Kidney (tissue), 13 donors: ENCODE measurements at regions not wholly inside any gene's neighbourhood (a gene's known extent, or its start where the extent isn't known, plus 50 kb on each side); places are given as distances from the start of the nearest gene placed in this dataset.

ENCODE experiments used
- DNase-seq, 5 donors: peaks; one replicate each; pipeline ENCODE4 v3.0.0-alpha.2; 2013 to 2020
- FAIRE-seq: peaks from 2 replicates; lab custom pipeline; 2012; peaks lifted over from hg19 to GRCh38; lab: Jason Lieb, UNC
- H3K27ac ChIP-seq, 2 donors: one replicate each; pipeline ENCODE4 v1.7.0; 2013; ENCODE audit warnings: low read depth in 2 of 2, low read length in 2 of 2, inconsistent platforms in 1 of 2
- H3K27me3 ChIP-seq: one replicate; pipeline ENCODE4 v1.7.1; 2013; ENCODE audit warnings: low read length, inconsistent platforms; ENCODE audit not compliant: control insufficient read depth, insufficient read depth
- H3K36me3 ChIP-seq, 3 donors: one replicate each; pipeline versions ENCODE4 v1.7.0 to v1.7.1; 2013; ENCODE audit warnings: low read length in 3 of 3, control low read depth in 1 of 3, inconsistent platforms in 1 of 3; ENCODE audit not compliant: insufficient read depth in 3 of 3, control insufficient read depth in 2 of 3
- H3K4me1 ChIP-seq, 3 donors: one replicate each; pipeline versions ENCODE4 v1.7.0 to v1.7.1; 2013; ENCODE audit warnings: low read length in 3 of 3, inconsistent platforms in 1 of 3, low read depth in 1 of 3; ENCODE audit not compliant: control insufficient read depth in 2 of 3, insufficient read depth in 2 of 3
- H3K4me3 ChIP-seq, 3 donors: one replicate each; pipeline versions ENCODE4 v1.7.0 to v1.8.1; 2013; ENCODE audit warnings: low read length in 3 of 3, control low read depth in 1 of 3, inconsistent platforms in 1 of 3
- H3K9ac ChIP-seq, 3 donors: one replicate each; pipeline versions ENCODE4 v1.7.0 to v1.7.1; 2013; ENCODE audit warnings: low read length in 3 of 3, control low read depth in 1 of 3, inconsistent platforms in 1 of 3
- H3K9me3 ChIP-seq, 3 donors: one replicate each; pipeline versions ENCODE4 v1.7.0 to v1.7.1; 2013; ENCODE audit warnings: low read length in 3 of 3, control low read depth in 1 of 3, inconsistent platforms in 1 of 3; ENCODE audit not compliant: control insufficient read depth in 2 of 3, insufficient read depth in 1 of 3
- intact Hi-C: fragments of 100-400 bp; cut with DNase I; formaldehyde crosslinking; loops from one replicate; pipeline ENCODE4 v1.11.1; 2022
- TF ChIP-seq, protein P1 (sequence below): IDR thresholded peaks from 3 replicates; pipeline ENCODE4 v1.5.1; 2012; ENCODE audit warnings: mild to moderate bottlenecking, moderate library complexity, borderline replicate concordance; ENCODE audit not compliant: insufficient read depth; ENCODE audit errors: extremely low read depth
- donor health status: control.
- donor health status: control.
- donor health status: control.
- donor health status: control.
- donor health status: control.
- donor health status: DM: yes; HTN: yes; CAD: no.
- donor health status: Normal renal cell carcinoma (clear cell type).

DNA sequence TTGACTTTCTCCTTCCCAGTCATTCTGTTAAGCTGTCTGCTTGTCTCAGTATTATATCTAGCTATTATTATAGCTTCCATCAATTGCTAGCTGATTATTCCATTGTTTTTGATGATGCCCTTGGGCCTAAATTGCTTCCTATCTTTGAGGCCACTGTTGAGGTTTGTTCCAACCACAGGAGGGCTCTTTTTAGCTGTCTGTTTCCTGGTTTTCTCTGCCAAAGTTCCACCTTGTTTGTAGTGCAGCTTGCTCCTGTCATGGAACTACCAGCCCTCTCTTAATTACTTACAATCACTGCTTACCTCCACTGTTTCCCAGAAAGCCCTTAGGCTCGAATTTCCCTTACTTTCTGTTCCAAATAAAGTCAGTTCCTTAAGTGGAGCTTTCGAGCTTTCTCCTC, 118.7 kb upstream of the SEC61G start:
- no peak for FAIRE-seq
- TF ChIP-seq, protein P1, sequence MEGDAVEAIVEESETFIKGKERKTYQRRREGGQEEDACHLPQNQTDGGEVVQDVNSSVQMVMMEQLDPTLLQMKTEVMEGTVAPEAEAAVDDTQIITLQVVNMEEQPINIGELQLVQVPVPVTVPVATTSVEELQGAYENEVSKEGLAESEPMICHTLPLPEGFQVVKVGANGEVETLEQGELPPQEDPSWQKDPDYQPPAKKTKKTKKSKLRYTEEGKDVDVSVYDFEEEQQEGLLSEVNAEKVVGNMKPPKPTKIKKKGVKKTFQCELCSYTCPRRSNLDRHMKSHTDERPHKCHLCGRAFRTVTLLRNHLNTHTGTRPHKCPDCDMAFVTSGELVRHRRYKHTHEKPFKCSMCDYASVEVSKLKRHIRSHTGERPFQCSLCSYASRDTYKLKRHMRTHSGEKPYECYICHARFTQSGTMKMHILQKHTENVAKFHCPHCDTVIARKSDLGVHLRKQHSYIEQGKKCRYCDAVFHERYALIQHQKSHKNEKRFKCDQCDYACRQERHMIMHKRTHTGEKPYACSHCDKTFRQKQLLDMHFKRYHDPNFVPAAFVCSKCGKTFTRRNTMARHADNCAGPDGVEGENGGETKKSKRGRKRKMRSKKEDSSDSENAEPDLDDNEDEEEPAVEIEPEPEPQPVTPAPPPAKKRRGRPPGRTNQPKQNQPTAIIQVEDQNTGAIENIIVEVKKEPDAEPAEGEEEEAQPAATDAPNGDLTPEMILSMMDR = peak; percentile 41
- H3K27me3 ChIP-seq = no peaks in the 10 kb centered on the region
- no peak overlapping the region for H3K27ac ChIP-seq
- DNase-seq = peak in 1 of 5 donors; percentile 41
- H3K4me3 ChIP-seq = no peak overlapping the region
- intact Hi-C loops = no loop called here
- H3K36me3 ChIP-seq = no peaks in the 10 kb centered on the region
- H3K4me1 ChIP-seq = peaks cover 0 to 7% (median 3%) of the 10 kb centered on the region in 3 donors
- no peaks in the 10 kb centered on the region for H3K9me3 ChIP-seq
- no peak overlapping the region for H3K9ac ChIP-seq

GRCh38 chr7:54878339-54878738, 119.3 kb upstream of the SEC61G start:
- TF ChIP-seq, protein P1 = no peak
- Histone ChIP-seq H3K27me3 (no peaks in the 10 kb centered on the region), H3K4me1 (peaks cover 0 to 7% (median 3%) of the 10 kb centered on the region in 3 donors), H3K9me3 (no peaks in the 10 kb centered on the region), H3K27ac (no peak overlapping the region), H3K36me3 (no peaks in the 10 kb centered on the region), H3K9ac (no peak overlapping the region), H3K4me3 (no peak overlapping the region)
- DNase-seq (no peak), FAIRE-seq (no peak)
- intact Hi-C loops = no loop called here

DNA sequence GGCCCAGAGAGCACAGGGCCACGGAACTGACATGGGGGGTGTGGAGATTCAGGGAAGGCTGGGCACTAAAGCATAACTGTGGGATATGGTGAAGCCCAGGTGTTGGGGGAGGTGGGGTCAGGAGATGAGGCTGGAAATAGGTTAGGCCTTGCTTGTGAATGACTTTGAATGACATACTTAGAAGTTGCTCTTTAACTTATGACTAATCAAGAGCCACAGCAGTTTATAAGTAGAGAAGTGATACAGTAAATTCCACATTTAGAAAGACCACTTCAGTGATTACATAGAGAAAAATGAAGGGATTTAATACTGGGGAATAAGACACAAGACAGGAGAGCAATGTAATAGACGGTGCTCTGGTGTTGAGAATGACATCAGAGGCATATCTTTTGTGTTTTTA, 120.8 kb upstream of the SEC61G start:
- Histone ChIP-seq H3K9ac (no peak overlapping the region), H3K27ac (peak overlapping the region; percentile 9 to 20), H3K4me1 (peaks cover 0 to 7% (median 3%) of the 10 kb centered on the region in 3 donors), H3K27me3 (no peaks in the 10 kb centered on the region), H3K4me3 (no peak overlapping the region), H3K36me3 (no peaks in the 10 kb centered on the region), H3K9me3 (no peaks in the 10 kb centered on the region)
- FAIRE-seq (no peak), DNase-seq (no peak)
- intact Hi-C loops = no loop called here
- TF ChIP-seq, protein P1 = no peak
